Pons (tissue), 1 donor: ENCODE measurements at regions not wholly inside any gene's neighbourhood (a gene's known extent, or its start where the extent isn't known, plus 50 kb on each side); places are given as distances from the start of the nearest gene placed in this dataset.

ENCODE experiments used
- DNase-seq: peaks from one replicate; pipeline ENCODE4 v3.0.0-alpha.2; 2016; ENCODE audit warnings: low spot score

GRCh38 chr13:27673911-27674310, 52.2 kb downstream of the POLR1D start:
- DNase-seq = no peak

GRCh38 chr13:27678306-27679040, 56.8 kb downstream of the POLR1D start:
- DNase-seq = no peak

DNA sequence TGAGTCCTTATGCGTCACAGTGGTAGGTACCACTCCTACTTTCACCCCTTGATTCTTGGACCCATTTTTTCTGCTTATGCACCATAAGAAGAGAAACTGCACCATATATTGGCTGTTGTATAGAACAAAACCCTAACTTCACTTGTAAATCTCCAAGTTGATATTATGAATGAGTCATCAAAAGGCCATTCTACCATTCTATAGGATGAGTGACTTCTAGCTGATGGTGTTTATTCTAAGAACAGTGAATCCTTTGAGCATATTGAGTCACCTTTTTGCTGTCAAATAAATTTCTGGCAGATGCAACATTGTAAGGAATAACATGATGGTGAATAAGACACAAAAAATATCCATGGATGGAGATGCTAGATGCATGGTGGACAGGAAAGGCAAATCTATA, 57.7 kb downstream of the POLR1D start:
- no peak for DNase-seq

DNA sequence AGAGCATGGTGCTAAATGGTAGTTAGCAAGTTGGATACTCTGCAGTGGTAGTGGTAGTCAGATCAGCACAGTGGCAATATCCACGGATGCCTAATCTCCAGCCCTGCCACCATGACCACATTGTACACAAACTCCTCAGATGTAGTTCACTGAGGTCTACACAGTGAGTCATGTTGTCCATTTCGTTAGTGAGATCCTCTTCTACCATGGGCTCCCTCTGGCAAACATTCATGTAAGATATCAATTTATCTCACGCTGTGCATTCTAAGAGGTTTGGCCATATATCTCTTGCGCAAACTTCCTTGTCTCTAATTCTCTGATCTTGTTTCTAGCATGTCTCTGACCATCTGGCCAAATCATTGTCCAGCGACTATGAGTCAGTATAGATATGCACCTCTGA, 58.2 kb downstream of the POLR1D start:
- DNase-seq = no peak

- no peak for DNase-seq
Measured at GRCh38 chr13:27680465-27680864, 58.8 kb downstream of the POLR1D start.

DNA sequence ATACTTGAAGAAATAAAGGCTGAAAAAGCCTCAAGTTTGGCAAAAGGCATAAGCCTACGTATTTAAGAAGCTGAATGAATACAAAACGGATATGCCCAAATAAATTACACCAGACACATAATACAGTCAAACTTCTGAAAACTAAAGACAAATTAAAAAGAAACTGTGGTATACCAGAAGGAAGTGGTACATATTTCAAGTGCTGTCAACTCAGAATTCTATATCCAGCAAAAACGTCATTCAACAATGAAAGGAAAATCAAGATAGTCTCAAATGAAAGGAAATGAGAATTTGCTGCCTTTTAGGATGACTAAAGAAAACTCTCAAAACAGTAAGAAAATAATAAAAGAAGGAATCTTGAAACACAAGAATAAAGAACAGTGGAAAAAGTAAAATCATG, 69.5 kb downstream of the POLR1D start:
- DNase-seq = no peak

- DNase-seq = no peak
Measured at GRCh38 chr13:27696731-27697130, 75.0 kb downstream of the POLR1D start.

GRCh38 chr13:27699952-27700351, 78.3 kb downstream of the POLR1D start:
- DNase-seq = no peak

DNA sequence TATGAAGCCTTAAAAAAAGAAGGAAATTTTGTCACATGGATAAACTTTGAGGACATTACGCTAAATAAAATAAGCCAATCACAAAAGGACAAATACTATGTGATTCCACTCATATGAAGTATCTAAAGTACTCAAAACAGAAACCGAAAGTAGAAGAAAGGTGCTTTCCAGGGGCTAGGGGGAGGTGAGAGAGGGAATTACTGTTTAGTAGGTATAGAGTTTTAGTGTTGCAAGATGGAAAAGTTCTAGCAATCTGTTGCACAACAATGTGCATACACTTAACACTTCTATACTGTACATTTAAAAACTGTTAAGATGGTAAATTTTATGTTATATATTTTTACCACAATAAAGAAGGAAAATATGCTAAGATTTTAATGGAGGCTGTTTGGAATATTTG, 83.0 kb downstream of the POLR1D start:
- no peak for DNase-seq

DNA sequence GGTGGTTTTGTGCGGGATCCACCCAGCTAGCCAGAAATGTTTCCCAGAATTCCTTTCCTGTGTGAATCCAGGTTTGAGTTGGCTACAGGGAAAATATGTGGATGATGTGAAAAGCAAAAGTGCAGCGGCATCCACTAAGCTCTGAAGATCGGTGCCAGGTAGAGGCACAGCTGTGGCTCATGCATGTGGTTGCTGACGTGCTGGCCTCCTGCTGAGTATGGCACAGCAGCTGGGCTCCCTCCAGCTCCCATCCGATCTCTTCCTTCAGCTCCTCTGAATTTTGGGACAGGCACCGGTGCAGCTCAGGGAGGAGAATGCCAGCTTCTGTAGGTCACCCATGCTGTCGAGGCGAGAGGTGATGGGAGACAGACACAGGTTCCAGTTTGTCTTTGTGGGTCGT, 84.0 kb upstream of the GSX1 start:
- no peak for DNase-seq

GRCh38 chr13:27709779-27710178, 82.5 kb upstream of the GSX1 start:
- DNase-seq = no peak

GRCh38 chr13:27712421-27712820, 79.9 kb upstream of the GSX1 start:
- no peak for DNase-seq

- DNase-seq = no peak
Measured at GRCh38 chr13:27713767-27714166, 78.5 kb upstream of the GSX1 start.

DNA sequence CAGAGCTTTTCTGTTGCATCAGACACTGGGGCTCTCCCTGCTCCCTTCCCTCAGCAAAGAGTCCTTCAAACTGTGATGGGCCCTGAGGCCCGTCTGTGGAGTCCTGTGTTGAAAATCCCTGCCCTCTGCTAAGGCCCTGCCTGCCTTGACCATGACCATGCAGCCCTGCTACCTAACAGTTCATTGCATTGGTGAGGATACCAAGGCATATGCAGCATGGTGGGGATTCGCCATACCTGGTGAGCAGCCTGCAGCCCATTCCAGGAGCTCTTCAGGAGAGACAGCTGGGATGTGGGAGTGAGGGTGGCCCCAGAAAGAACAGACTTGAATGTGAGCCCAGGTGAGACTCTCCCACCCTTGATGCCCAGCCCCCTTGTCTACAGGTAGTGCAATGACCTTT, 70.6 kb upstream of the GSX1 start:
- no peak for DNase-seq

GRCh38 chr13:27728271-27728670, 64.0 kb upstream of the GSX1 start:
- peak; percentile 66 for DNase-seq

GRCh38 chr13:27730191-27730590, 62.1 kb upstream of the GSX1 start:
- no peak for DNase-seq
